ENCODE measurements at regions not wholly inside any gene's neighbourhood (a gene's known extent, or its start where the extent isn't known, plus 50 kb on each side); places are given as distances from the start of the nearest gene placed in this dataset.

GRCh38 chr4:111955001-111955400 lies 190.3 kb upstream of the FAM241A start (continued):
- no peak for TF ChIP-seq CHD2 (IDR thresholded peaks at IDR 0.05; ENCODE audit: borderline replicate concordance, low read depth, low read length)
- no peak for TF ChIP-seq SRF (IDR thresholded peaks at IDR 0.05; ENCODE audit: low read depth in 2 of 2, low read length in 2 of 2)
- no peak for TF ChIP-seq NFIC (IDR thresholded peaks at IDR 0.05; ENCODE audit: low read depth, low read length)
- no peak for TF ChIP-seq BCL11A (IDR thresholded peaks at IDR 0.05; ENCODE audit: low read depth, low read length)
- no peak for TF ChIP-seq FOS (IDR thresholded peaks at IDR 0.05; ENCODE audit: borderline replicate concordance, extremely low read depth, insufficient read length)

DNA sequence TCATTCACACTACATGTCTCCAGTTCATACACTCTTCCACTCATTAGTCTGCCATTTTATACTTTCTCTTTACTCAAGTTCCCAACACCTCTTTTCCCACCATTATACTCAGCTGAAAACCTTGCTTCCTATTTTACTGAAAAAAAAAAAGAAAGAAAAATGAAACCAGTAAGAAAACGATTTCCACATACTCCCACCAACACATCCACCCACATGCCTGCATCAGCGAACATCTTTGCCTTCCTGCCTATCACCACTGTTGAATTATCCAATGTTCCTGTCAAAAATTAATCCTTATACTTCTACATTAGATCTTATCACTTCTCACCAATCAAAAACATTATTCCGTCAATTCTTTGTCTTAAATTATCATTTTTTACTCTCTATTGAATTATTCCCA lies 188.1 kb upstream of the FAM241A start:
- SMC1A ChIA-PET (ENCODE audit: uncharacterized antibody, unreplicated experiment) = interaction anchor here (1.2 to 8.0 kb wide), 4 partner anchors 12 to 101 kb away, joined by 3 to 90 read pairs (median 6); no protein-coding TSS in a partner anchor
- no peak overlapping the region for H3K9ac ChIP-seq (ENCODE audit: control insufficient read depth, insufficient read depth, low read length)

More for the DNA sequence above, 188.1 kb upstream of the FAM241A start:
- ChIA-PET POLR2A (no interaction called here), RAD21 (ENCODE audit: unreplicated experiment) (interaction anchor here (1.5 to 5.6 kb wide), 2 partner anchors 13 to 33 kb away, joined by 3 to 36 read pairs; no protein-coding TSS in a partner anchor), CTCF (interaction anchor here (0.9 to 8.2 kb wide), 2 partner anchors 11 to 50 kb away, joined by 3 to 69 read pairs; no protein-coding TSS in a partner anchor)
- ATAC-seq (no peak), DNase-seq (ENCODE audit: low read depth, low spot score) (no peak), FAIRE-seq (no peak)
- Histone ChIP-seq H3K79me2 (ENCODE audit: control insufficient read depth, insufficient read depth, low read length) (no peaks in the 10 kb centered on the region), H2AFZ (ENCODE audit: control insufficient read depth, low read depth, low read length) (no peak overlapping the region), H3K36me3 (ENCODE audit: control insufficient read depth in 2 of 2, insufficient read depth in 2 of 2, low read length in 1 of 2) (no peaks in the 10 kb centered on the region), H3K4me2 (ENCODE audit: control insufficient read depth, insufficient read depth) (no peak overlapping the region), H3K4me3 (no peak overlapping the region), H3K9me3 (replicated peaks; ENCODE audit: control insufficient read depth, insufficient read depth, low read length) (no peaks in the 10 kb centered on the region; the same call in 2 of the 3 replicates), H3K4me1 (ENCODE audit: control insufficient read depth, insufficient read depth, low read length) (no peaks in the 10 kb centered on the region), H4K20me1 (ENCODE audit: control insufficient read depth, insufficient read depth) (no peaks in the 10 kb centered on the region), H3K27ac (ENCODE audit: control insufficient read depth, insufficient read depth) (no peak overlapping the region), H3K27me3 (replicated peaks in 1 of 2; ENCODE audit: control insufficient read depth in 2 of 2, insufficient read depth in 2 of 2, low read length in 1 of 2) (no peaks in the 10 kb centered on the region)
- 31% methylated on average over 3 of the region's 3 CpGs for WGBS (ENCODE audit: insufficient coverage, insufficient replicate concordance, low lambda C conversion rate, missing lambda C conversion rate)
- in situ Hi-C loops (cut with MboI) = no loop called here
- intact Hi-C loops (cut with micrococcal nuclease; ENCODE audit: unreplicated experiment) = no loop called here
- no peak for TF ChIP-seq ZNF592 (IDR thresholded peaks at IDR 0.05)
- no peak for TF ChIP-seq ZNF217 (IDR thresholded peaks at IDR 0.05)
- TF ChIP-seq IRF4 (IDR thresholded peaks at IDR 0.05; ENCODE audit: low read depth, low read length) = no peak
- TF ChIP-seq FOS (IDR thresholded peaks at IDR 0.05; ENCODE audit: borderline replicate concordance, extremely low read depth, insufficient read length) = no peak
- no peak for TF ChIP-seq RB1 (IDR thresholded peaks at IDR 0.05; ENCODE audit: borderline replicate concordance)
- TF ChIP-seq TBL1XR1 (IDR thresholded peaks at IDR 0.05; ENCODE audit: low read depth, low read length) = no peak
- no peak for TF ChIP-seq RUNX3 (IDR thresholded peaks at IDR 0.05; ENCODE audit: low read length)
- TF ChIP-seq, protein P1, sequence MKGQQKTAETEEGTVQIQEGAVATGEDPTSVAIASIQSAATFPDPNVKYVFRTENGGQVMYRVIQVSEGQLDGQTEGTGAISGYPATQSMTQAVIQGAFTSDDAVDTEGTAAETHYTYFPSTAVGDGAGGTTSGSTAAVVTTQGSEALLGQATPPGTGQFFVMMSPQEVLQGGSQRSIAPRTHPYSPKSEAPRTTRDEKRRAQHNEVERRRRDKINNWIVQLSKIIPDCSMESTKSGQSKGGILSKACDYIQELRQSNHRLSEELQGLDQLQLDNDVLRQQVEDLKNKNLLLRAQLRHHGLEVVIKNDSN (IDR thresholded peaks at IDR 0.05; ENCODE audit: borderline replicate concordance, extremely low read length, insufficient read depth, low read depth, low read length) = no peak
- no peak for TF ChIP-seq LARP7 (IDR thresholded peaks at IDR 0.05)
- TF ChIP-seq ZNF207 (IDR thresholded peaks at IDR 0.05; ENCODE audit: borderline replicate concordance) = no peak
- BruUV-seq (replicated peaks) = no TSS peak
